Upper lobe of left lung (tissue), 6 donors: ENCODE measurements at regions not wholly inside any gene's neighbourhood (a gene's known extent, or its start where the extent isn't known, plus 50 kb on each side); places are given as distances from the start of the nearest gene placed in this dataset.

ENCODE experiments used
- ATAC-seq, 2 donors: fragments of 200-7000 bp; cut with Tn5 transposase; one replicate each; pipeline ENCODE4 v1.9.1; 2022; ENCODE audit warnings: mild to moderate bottlenecking in 2 of 2, moderate library complexity in 2 of 2; ENCODE audit not compliant: low FRiP score in 2 of 2
- DNase-seq, 2 donors: peaks; one replicate each; pipeline ENCODE4 v3.0.0-alpha.2; 2019 to 2020
- H3K27ac ChIP-seq, 4 donors: fragments of 200-600 bp; sonication (generic); one replicate each; pipeline ENCODE4 v1.5.1; 2016 to 2019
- H3K27me3 ChIP-seq, 4 donors: fragments of 200-600 bp; sonication (generic); one replicate each; pipeline ENCODE4 v1.5.1; 2017 to 2019
- H3K36me3 ChIP-seq, 4 donors: fragments of 200-600 bp; sonication (generic); one replicate each; pipeline ENCODE4 v1.5.1; 2016 to 2019
- H3K4me1 ChIP-seq, 4 donors: fragments of 200-600 bp; sonication (generic); one replicate each; pipeline ENCODE4 v1.5.1; 2018 to 2019
- H3K4me3 ChIP-seq, 4 donors: fragments of 200-600 bp; sonication (generic); one replicate each; pipeline ENCODE4 v1.5.1; 2017 to 2019; ENCODE audit warnings: mild to moderate bottlenecking in 2 of 4, moderate library complexity in 1 of 4
- H3K9me3 ChIP-seq, 4 donors: fragments of 200-600 bp; sonication (generic); one replicate each; pipeline ENCODE4 v1.5.1; 2018 to 2019
- CTCF ChIP-seq, 6 experiments: fragments of 450-650 bp in 4 of 6; fragments of 200-600 bp in 2 of 6; sonication (generic) in 2 of 6; IDR thresholded peaks; one replicate each; pipeline ENCODE4 v1.5.1; 2016 to 2019; ENCODE audit warnings: antibody characterized with exemption in 6 of 6
- EP300 ChIP-seq, 4 donors: sonication (generic); formaldehyde crosslinking; IDR thresholded peaks; one replicate each; pipeline ENCODE4 v1.5.1; 2017; ENCODE audit warnings: antibody characterized with exemption in 4 of 4, control low read depth in 2 of 4
- POLR2A ChIP-seq, 4 donors: fragments of 450-650 bp; IDR thresholded peaks; one replicate each; pipeline ENCODE4 v1.5.1; 2016 to 2017; ENCODE audit warnings: antibody characterized with exemption in 4 of 4, mild to moderate bottlenecking in 2 of 4
- POLR2AphosphoS5 ChIP-seq, 2 donors: sonication (generic); formaldehyde crosslinking; IDR thresholded peaks; one replicate each; pipeline ENCODE4 v1.5.1; 2017; ENCODE audit warnings: antibody characterized with exemption in 2 of 2
- WGBS, 2 donors: methylation state at CpG; one replicate each; pipeline ENCODE4 v1.1.5; 2017 to 2018; 5-methylcytosine and 5-hydroxymethylcytosine counted together
- donor health status: DM: no; HTN: no; CAD: no; lungs with moderate emphysema.
- donor health status: DM: no; HTN: yes; CAD: no; lungs with severe emphysema.

- ATAC-seq (no peak), DNase-seq (no peak)
- Histone ChIP-seq H3K36me3 (no peaks in the 10 kb centered on the region), H3K4me1 (no peaks in the 10 kb centered on the region), H3K27ac (no peak overlapping the region), H3K4me3 (no peak overlapping the region), H3K9me3 (no peaks in the 10 kb centered on the region), H3K27me3 (no peaks in the 10 kb centered on the region)
- 80 to 94% methylated on average over 4 of the region's 4 CpGs for WGBS, 2 donors
- TF ChIP-seq EP300 (IDR thresholded peaks at IDR 0.05) (no peak), POLR2A (IDR thresholded peaks at IDR 0.05) (no peak), CTCF (IDR thresholded peaks at IDR 0.05) (no peak), POLR2AphosphoS5 (IDR thresholded peaks at IDR 0.05) (no peak)
These were observed 303.7 kb upstream of the UBE2E2 start for GRCh38 chr3:22899441-22899840.

- Histone ChIP-seq H3K9me3 (no peaks in the 10 kb centered on the region), H3K4me3 (no peak overlapping the region), H3K27me3 (no peaks in the 10 kb centered on the region), H3K4me1 (no peaks in the 10 kb centered on the region), H3K36me3 (no peaks in the 10 kb centered on the region), H3K27ac (no peak overlapping the region)
- TF ChIP-seq POLR2A (IDR thresholded peaks at IDR 0.05): no peak
- DNase-seq (no peak), ATAC-seq (no peak)
- WGBS, 2 donors: 87% methylated on average over 2 of the region's 2 CpGs
These were observed 302.8 kb upstream of the UBE2E2 start for GRCh38 chr3:22900296-22900695.

GRCh38 chr3:22901684-22902083 lies 301.4 kb upstream of the UBE2E2 start:
- H3K4me3 ChIP-seq: no peak overlapping the region
- ATAC-seq (no peak), DNase-seq (no peak)
- TF ChIP-seq POLR2A (IDR thresholded peaks at IDR 0.05) (no peak), POLR2AphosphoS5 (IDR thresholded peaks at IDR 0.05) (no peak), EP300 (IDR thresholded peaks at IDR 0.05) (no peak), CTCF (IDR thresholded peaks at IDR 0.05) (no peak)
- H3K36me3 ChIP-seq: no peaks in the 10 kb centered on the region
- H3K27me3 ChIP-seq: no peaks in the 10 kb centered on the region
- no peaks in the 10 kb centered on the region for H3K9me3 ChIP-seq
- no peaks in the 10 kb centered on the region for H3K4me1 ChIP-seq
- no peak overlapping the region for H3K27ac ChIP-seq

GRCh38 chr3:22907161-22907780 lies 295.9 kb upstream of the UBE2E2 start:
- ATAC-seq: peak in 1 of 2 donors; percentile 24
- no peaks in the 10 kb centered on the region for H3K27me3 ChIP-seq
- no peaks in the 10 kb centered on the region for H3K9me3 ChIP-seq
- TF ChIP-seq POLR2A (IDR thresholded peaks at IDR 0.05): no peak
- TF ChIP-seq CTCF (IDR thresholded peaks at IDR 0.05): no peak
- TF ChIP-seq EP300 (IDR thresholded peaks at IDR 0.05): no peak
- no peak for TF ChIP-seq POLR2AphosphoS5 (IDR thresholded peaks at IDR 0.05)
- DNase-seq: no peak
- no peaks in the 10 kb centered on the region for H3K36me3 ChIP-seq
- WGBS, 2 donors: 93 to 100% methylated on average over 1 of the region's 1 CpG
- H3K4me3 ChIP-seq: no peak overlapping the region
- H3K4me1 ChIP-seq: no peaks in the 10 kb centered on the region
- H3K27ac ChIP-seq: no peak overlapping the region

GRCh38 chr3:22907796-22908195 lies 295.3 kb upstream of the UBE2E2 start:
- no peaks in the 10 kb centered on the region for H3K36me3 ChIP-seq
- no peaks in the 10 kb centered on the region for H3K27me3 ChIP-seq
- 62 to 71% methylated on average over 2 of the region's 2 CpGs for WGBS, 2 donors
- DNase-seq (no peak), ATAC-seq (no peak)
- TF ChIP-seq CTCF (IDR thresholded peaks at IDR 0.05): no peak
- TF ChIP-seq EP300 (IDR thresholded peaks at IDR 0.05): no peak
- TF ChIP-seq POLR2A (IDR thresholded peaks at IDR 0.05): no peak
- TF ChIP-seq POLR2AphosphoS5 (IDR thresholded peaks at IDR 0.05): no peak
- H3K27ac ChIP-seq: no peak overlapping the region
- H3K4me3 ChIP-seq: no peak overlapping the region
- no peaks in the 10 kb centered on the region for H3K9me3 ChIP-seq
- no peaks in the 10 kb centered on the region for H3K4me1 ChIP-seq
